GM21360 (cell line): ENCODE measurements at regions not wholly inside any gene's neighbourhood (a gene's known extent, or its start where the extent isn't known, plus 50 kb on each side); places are given as distances from the start of the nearest gene placed in this dataset.
"Not testable (repeated sequence)": the region's sequence is repeated elsewhere in the genome, so short reads cannot be mapped to it uniquely, and the experiment has no call there.

ENCODE experiments used
- ATAC-seq: cut with Tn5 transposase; IDR thresholded peaks from one replicate; pipeline ENCODE4 v1.9.1; 2021; ENCODE audit warnings: mild to moderate bottlenecking, moderate library complexity; ENCODE audit not compliant: unreplicated experiment

- ATAC-seq: no peak
Measured at GRCh38 chr15:31503758-31504461, 177.3 kb downstream of the KLF13 start.

- no peak for ATAC-seq
Measured at GRCh38 chr15:31504462-31504839, 177.8 kb downstream of the KLF13 start.

- ATAC-seq: not testable (repeated sequence)
Measured at GRCh38 chr15:31507573-31507972, 180.9 kb downstream of the KLF13 start.

DNA sequence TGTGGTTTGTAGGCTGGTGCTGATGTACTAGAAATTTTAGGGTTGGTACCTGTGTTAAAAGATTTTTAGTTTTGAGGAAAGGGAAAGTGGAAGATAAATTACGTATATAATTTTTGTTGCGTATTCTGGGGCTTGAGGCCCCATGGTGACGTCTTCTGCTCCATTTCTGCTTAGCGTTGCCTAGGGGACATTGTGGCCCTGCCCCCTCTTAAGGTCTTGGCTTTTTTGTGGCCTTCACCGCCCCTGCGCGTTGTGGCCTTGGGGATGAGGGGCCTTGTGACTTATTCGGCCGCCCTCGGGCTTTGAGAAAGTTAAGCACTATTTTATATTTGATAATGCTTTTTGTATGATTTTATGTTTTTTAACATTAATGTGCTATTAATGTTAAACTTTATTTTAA, 182.0 kb downstream of the KLF13 start:
- ATAC-seq: no peak

GRCh38 chr15:31510057-31510456, 183.4 kb downstream of the KLF13 start:
- ATAC-seq: no peak

- no peak for ATAC-seq
Measured at GRCh38 chr15:31511707-31512310, 185.2 kb downstream of the KLF13 start.

- ATAC-seq: no peak
Measured at GRCh38 chr15:31513178-31513577, 186.5 kb downstream of the KLF13 start.

DNA sequence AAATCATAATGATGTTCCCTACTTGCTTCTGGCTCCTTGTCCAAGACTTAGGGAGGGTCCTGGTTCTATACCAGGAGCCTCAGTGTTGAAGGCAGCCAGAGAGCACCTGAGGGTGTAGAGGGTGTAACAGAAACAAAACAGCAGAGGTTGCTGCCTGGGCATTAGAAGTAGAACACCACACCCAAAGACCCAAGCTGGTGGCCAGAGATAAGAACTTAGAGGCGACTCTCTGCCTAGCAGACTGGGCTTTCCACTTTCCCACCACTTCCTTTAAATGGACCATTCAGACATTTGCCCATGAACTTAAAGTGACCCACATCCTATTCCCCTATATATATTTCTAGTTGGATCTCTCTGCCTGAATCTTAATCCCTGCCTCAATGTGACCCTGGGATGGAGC, 189.8 kb downstream of the KLF13 start:
- no peak for ATAC-seq

- no peak for ATAC-seq
Measured at GRCh38 chr15:31516874-31517273, 190.2 kb downstream of the KLF13 start.

DNA sequence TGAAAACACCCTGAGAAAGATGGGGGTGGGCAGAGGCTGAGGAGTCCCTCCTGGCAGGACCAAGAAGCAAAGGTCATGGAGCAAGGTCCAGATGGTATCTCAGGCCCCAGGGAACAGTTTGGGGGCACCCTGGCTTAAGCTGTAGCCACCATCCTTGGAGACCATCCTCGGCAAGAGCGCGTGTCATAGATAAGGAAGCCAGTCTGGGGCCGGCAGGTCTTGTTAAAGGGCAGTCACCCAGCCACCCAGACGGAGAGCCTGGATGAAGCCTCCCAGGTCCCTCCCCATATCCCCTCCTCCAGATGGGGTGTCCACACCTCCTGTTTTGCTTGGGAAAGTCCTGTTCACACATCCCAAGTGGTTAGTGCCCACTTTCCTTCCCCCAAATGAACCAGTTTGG, 191.1 kb downstream of the KLF13 start:
- ATAC-seq: no peak

DNA sequence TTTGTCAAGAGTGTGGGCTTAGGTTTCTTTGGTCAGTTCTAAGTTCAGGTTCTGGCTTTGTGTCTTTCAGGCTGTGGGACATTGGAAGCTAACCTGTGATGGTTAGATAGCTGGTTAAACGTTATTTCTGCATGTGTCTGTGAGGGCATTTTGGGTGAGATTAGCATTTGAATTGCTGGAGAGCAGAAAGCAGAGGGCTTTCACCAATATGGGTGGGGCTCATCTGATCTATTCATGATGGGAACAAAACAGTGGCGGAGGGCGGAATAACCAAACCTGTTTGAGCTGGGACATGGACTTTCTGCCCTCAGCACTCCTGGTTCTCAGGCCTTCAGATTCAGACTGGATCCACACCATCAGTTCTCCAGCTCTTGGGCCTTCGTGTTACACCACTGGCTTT, 195.4 kb downstream of the KLF13 start:
- no peak for ATAC-seq

GRCh38 chr15:31523027-31523654, 196.5 kb downstream of the KLF13 start:
- ATAC-seq: no peak

GRCh38 chr15:31523655-31524049, 197.0 kb downstream of the KLF13 start:
- ATAC-seq: no peak

- no peak for ATAC-seq
Measured at GRCh38 chr15:31525185-31525695, 198.6 kb downstream of the KLF13 start.

GRCh38 chr15:31525988-31526665, 199.5 kb downstream of the KLF13 start:
- ATAC-seq: no peak

DNA sequence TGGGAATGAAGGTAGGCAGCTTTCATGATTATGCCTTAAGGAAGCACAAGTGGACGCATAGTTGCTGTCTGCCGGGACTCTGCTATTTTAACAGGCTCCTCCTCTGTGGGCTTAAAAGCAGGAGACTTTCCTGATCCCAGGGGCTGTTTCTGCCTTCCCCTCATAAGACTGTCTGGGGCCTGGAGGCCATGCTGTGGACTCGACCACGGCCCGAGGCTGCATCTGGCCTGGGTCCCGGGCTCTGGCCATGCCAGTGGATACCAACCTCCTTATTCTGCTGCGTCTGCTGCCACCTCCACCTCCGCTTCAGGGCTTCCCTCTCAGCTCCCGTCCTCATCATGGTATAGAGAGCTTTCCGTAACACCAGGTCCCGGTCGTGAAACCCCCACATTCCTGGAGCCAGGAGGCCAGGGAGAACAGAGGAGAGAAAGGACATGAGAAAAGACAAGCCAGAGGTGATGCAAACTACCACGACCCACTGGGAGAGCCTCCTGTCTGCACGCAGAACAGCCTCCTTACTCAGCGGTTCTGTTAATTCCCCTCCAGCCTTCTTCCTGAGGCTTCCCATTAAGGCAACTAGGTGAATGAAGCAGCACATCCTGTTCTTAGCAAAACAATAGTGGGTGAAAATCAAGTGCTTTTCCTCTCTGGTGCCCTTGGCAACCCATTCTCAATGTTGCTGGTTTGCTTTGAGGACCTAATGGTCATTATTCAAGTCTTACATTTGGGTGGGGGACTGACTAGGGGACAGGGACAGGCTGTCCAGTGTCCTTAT, 200.5 kb downstream of the KLF13 start:
- no peak for ATAC-seq

- no peak for ATAC-seq
Measured at GRCh38 chr15:31528846-31529245, 202.2 kb downstream of the KLF13 start.

DNA sequence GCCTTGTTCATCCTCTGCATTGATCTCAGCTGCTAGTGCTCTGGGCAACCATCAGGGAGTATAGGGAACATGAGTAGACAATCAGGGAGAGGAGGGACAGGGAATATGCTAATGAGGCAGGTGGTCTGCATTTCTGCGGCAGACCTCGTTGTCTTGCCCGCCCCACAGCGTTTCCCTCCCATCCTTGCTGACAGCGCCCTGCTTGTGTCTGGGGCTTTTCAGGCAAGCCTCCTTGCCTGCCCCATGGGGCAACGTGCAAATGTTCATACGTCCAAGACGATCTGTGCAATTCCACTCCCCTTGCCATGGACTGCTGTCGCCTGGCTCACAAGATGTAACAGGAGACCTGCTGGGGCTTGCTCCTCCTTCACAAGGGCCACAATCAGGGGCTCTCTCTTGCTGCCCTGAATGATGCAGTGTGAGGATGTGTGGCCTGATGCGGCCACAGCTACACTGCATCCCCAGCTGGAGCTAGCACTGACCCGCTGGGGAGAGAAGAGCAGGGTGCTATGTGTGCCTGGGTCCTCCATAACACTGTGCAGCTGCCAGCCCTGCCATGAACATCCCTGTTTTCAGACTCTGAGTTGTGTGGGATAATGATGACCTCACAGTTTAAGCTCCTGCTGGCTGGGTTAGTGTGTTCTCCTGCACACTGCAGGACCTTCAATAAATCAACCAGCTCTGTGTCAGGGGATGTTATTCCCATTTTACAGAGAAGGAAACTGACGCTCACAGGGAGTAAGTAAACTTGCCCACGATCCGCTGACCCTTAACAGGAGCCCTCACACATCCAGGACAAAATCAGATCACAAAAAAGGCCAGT, 211.3 kb downstream of the KLF13 start:
- ATAC-seq: no peak

GRCh38 chr15:31540633-31541032, 214.0 kb downstream of the KLF13 start:
- no peak for ATAC-seq

- no peak for ATAC-seq
Measured at GRCh38 chr15:31544361-31544760, 217.7 kb downstream of the KLF13 start.
